HG03060 (cell line): ENCODE measurements at regions not wholly inside any gene's neighbourhood (a gene's known extent, or its start where the extent isn't known, plus 50 kb on each side); places are given as distances from the start of the nearest gene placed in this dataset.
"Not testable (repeated sequence)": the region's sequence is repeated elsewhere in the genome, so short reads cannot be mapped to it uniquely, and the experiment has no call there.

Source experiments
- ATAC-seq: cut with Tn5 transposase; IDR thresholded peaks from one replicate; pipeline ENCODE4 v1.9.1; 2021; ENCODE audit warnings: low read depth, moderate number of reproducible peaks; ENCODE audit not compliant: unreplicated experiment

GRCh38 chr21:7826174-7826573 is 2695.2 kb upstream of the TPTE start:
- not testable (repeated sequence) for ATAC-seq

GRCh38 chr21:7828260-7828659 is 2693.1 kb upstream of the TPTE start:
- ATAC-seq = not testable (repeated sequence)

GRCh38 chr21:7829411-7829810 is 2692.0 kb upstream of the TPTE start:
- not testable (repeated sequence) for ATAC-seq

GRCh38 chr21:7837315-7837714 is 2684.1 kb upstream of the TPTE start:
- ATAC-seq = not testable (repeated sequence)

GRCh38 chr21:7853426-7853825 is 2668.0 kb upstream of the TPTE start:
- not testable (repeated sequence) for ATAC-seq

GRCh38 chr21:7853836-7854235 is 2667.5 kb upstream of the TPTE start:
- not testable (repeated sequence) for ATAC-seq
